Liver (tissue), 8 donors: ENCODE measurements at regions not wholly inside any gene's neighbourhood (a gene's known extent, or its start where the extent isn't known, plus 50 kb on each side); places are given as distances from the start of the nearest gene placed in this dataset.

Source experiments
- DNase-seq: peaks from one replicate; pipeline ENCODE4 v3.0.0-alpha.2; 2017; ENCODE audit warnings: low spot score
- H3K27ac ChIP-seq, 2 donors: one replicate each; pipeline ENCODE4 v1.7.0; 2013; ENCODE audit warnings: inconsistent platforms in 2 of 2, low read length in 2 of 2, control low read depth in 1 of 2, low read depth in 1 of 2, mild to moderate bottlenecking in 1 of 2
- H3K27me3 ChIP-seq, 4 donors: one replicate each; pipeline versions ENCODE4 v1.6.1 to v1.7.0; 2013; ENCODE audit warnings: low read length in 3 of 4, inconsistent platforms in 1 of 4, mild to moderate bottlenecking in 1 of 4, moderate library complexity in 1 of 4; ENCODE audit not compliant: control insufficient read depth in 4 of 4, insufficient read depth in 4 of 4
- H3K36me3 ChIP-seq, 4 donors: one replicate each; pipeline versions ENCODE4 v1.6.1 to v1.7.0; 2013; ENCODE audit warnings: low read length in 3 of 4, mild to moderate bottlenecking in 3 of 4, low read depth in 1 of 4, moderate library complexity in 1 of 4; ENCODE audit not compliant: control insufficient read depth in 4 of 4, insufficient read depth in 3 of 4
- H3K4me1 ChIP-seq, 4 donors: one replicate each; pipeline versions ENCODE4 v1.6.1 to v1.7.0; 2013; ENCODE audit warnings: low read length in 3 of 4, mild to moderate bottlenecking in 3 of 4, moderate library complexity in 1 of 4; ENCODE audit not compliant: control insufficient read depth in 4 of 4, insufficient read depth in 4 of 4
- H3K4me3 ChIP-seq, 3 donors: one replicate each; pipeline versions ENCODE4 v1.6.1 to v1.7.0; 2013; ENCODE audit warnings: low read length in 3 of 3, control low read depth in 1 of 3, low read depth in 1 of 3, mild to moderate bottlenecking in 1 of 3
- H3K9ac ChIP-seq, 2 donors: one replicate each; pipeline ENCODE4 v1.7.0; 2013; ENCODE audit warnings: low read length in 2 of 2, mild to moderate bottlenecking in 2 of 2, moderate library complexity in 2 of 2, control low read depth in 1 of 2, low read depth in 1 of 2
- H3K9me3 ChIP-seq, 4 donors: one replicate each; pipeline versions ENCODE4 v1.6.1 to v1.7.0; 2013; ENCODE audit warnings: low read length in 3 of 4; ENCODE audit not compliant: control insufficient read depth in 4 of 4
- ATF3 ChIP-seq: IDR thresholded peaks from 2 replicates; pipeline ENCODE4 v1.6.1; 2016; ENCODE audit warnings: antibody characterized with exemption
- CTCF ChIP-seq: fragments of 150-350 bp; IDR thresholded peaks from 2 replicates; pipeline ENCODE4 v1.5.1; 2017; ENCODE audit warnings: improper control_type of control experiment, low read depth, low read length; ENCODE audit not compliant: missing input control
- EGR1 ChIP-seq, 2 donors: IDR thresholded peaks; 2 replicates each; pipeline ENCODE4 v1.6.1; 2016 to 2018; ENCODE audit warnings: antibody characterized with exemption in 2 of 2, low read depth in 2 of 2
- FOXA1 ChIP-seq: IDR thresholded peaks from 2 replicates; pipeline ENCODE4 v1.6.1; 2016; ENCODE audit warnings: antibody characterized with exemption
- FOXA2 ChIP-seq: IDR thresholded peaks from 2 replicates; pipeline ENCODE4 v1.6.1; 2016; ENCODE audit warnings: antibody characterized with exemption
- GABPA ChIP-seq, 2 donors: IDR thresholded peaks in 1 of 2; conservative IDR thresholded peaks in 1 of 2; 2 replicates each; pipeline ENCODE4 v1.6.1; 2016; ENCODE audit warnings: antibody characterized with exemption in 2 of 2, mild to moderate bottlenecking in 1 of 2, moderate library complexity in 1 of 2
- HNF4A ChIP-seq, 2 donors: conservative IDR thresholded peaks; 2 replicates each; pipeline ENCODE4 v1.6.1; 2016; ENCODE audit warnings: antibody characterized with exemption in 2 of 2, mild to moderate bottlenecking in 2 of 2
- HNF4G ChIP-seq: IDR thresholded peaks from 2 replicates; pipeline ENCODE4 v1.6.1; 2016; ENCODE audit warnings: antibody characterized with exemption
- JUND ChIP-seq, 2 donors: IDR thresholded peaks; 2 replicates each; pipeline ENCODE4 v1.6.1; 2016; ENCODE audit warnings: antibody characterized with exemption in 2 of 2
- MAX ChIP-seq: IDR thresholded peaks from 2 replicates; pipeline ENCODE4 v1.6.1; 2016; ENCODE audit warnings: antibody characterized with exemption
- NR2F2 ChIP-seq: IDR thresholded peaks from 2 replicates; pipeline ENCODE4 v1.6.1; 2016; ENCODE audit warnings: antibody characterized with exemption
- RAD21 ChIP-seq, 2 donors: IDR thresholded peaks; 2 replicates each; pipeline ENCODE4 v1.6.1; 2016; ENCODE audit warnings: antibody characterized with exemption in 2 of 2, mild to moderate bottlenecking in 2 of 2
- REST ChIP-seq: IDR thresholded peaks from 2 replicates; pipeline ENCODE4 v1.6.1; 2016; ENCODE audit warnings: antibody characterized with exemption, mild to moderate bottlenecking
- RXRA ChIP-seq, 2 donors: IDR thresholded peaks; 2 replicates each; pipeline ENCODE4 v1.6.1; 2017 to 2018; ENCODE audit warnings: antibody characterized with exemption in 2 of 2, mild to moderate bottlenecking in 1 of 2
- SP1 ChIP-seq: IDR thresholded peaks from 2 replicates; pipeline ENCODE4 v1.6.1; 2018; ENCODE audit warnings: antibody characterized with exemption, mild to moderate bottlenecking
- TAF1 ChIP-seq: conservative IDR thresholded peaks from 2 replicates; pipeline ENCODE4 v1.6.1; 2016; ENCODE audit warnings: antibody characterized with exemption, mild to moderate bottlenecking
- YY1 ChIP-seq: IDR thresholded peaks from 2 replicates; pipeline ENCODE4 v1.6.1; 2016; ENCODE audit warnings: antibody characterized with exemption, mild to moderate bottlenecking
- ZBTB33 ChIP-seq: IDR thresholded peaks from 2 replicates; pipeline ENCODE4 v1.6.1; 2016; ENCODE audit warnings: antibody characterized with exemption
- WGBS: extraction: QIAGEN DNeasy Blood & Tissue Kit; methylation state at CpG from one replicate; pipeline ENCODE4 v1.1.7; 2013; 5-methylcytosine and 5-hydroxymethylcytosine counted together
- donor health status: healthy.
- donor health status: healthy.
- donor health status: healthy.
- donor health status: healthy.
- donor health status: healthy.

- peaks cover 0 to 3% (median 0%) of the 10 kb centered on the region in 4 donors for H3K27me3 ChIP-seq
- no peaks in the 10 kb centered on the region for H3K9me3 ChIP-seq
- no peak overlapping the region for H3K9ac ChIP-seq
- peaks cover 0 to 3% (median 1%) of the 10 kb centered on the region in 4 donors for H3K4me1 ChIP-seq
- H3K36me3 ChIP-seq: no peaks in the 10 kb centered on the region
- H3K27ac ChIP-seq: no peak overlapping the region
- H3K4me3 ChIP-seq: no peak overlapping the region
- TF ChIP-seq HNF4A (conservative IDR thresholded peaks at IDR 0.05) (no peak), JUND (IDR thresholded peaks at IDR 0.05) (no peak), REST (no peak), FOXA2 (no peak), ATF3 (no peak), FOXA1 (no peak), GABPA (IDR thresholded peaks at IDR 0.05 in 1 of 2, conservative IDR thresholded peaks at IDR 0.05 in 1 of 2) (no peak)
- 76% methylated on average over 3 of the region's 3 CpGs for WGBS
- no peak for DNase-seq
Observed at GRCh38 chr11:23542816-23543215, 682.5 kb upstream of the CCDC179 start.

- no peak overlapping the region for H3K4me3 ChIP-seq
- no peak for TF ChIP-seq HNF4A (conservative IDR thresholded peaks at IDR 0.05)
- no peak for TF ChIP-seq YY1
- TF ChIP-seq GABPA (IDR thresholded peaks at IDR 0.05 in 1 of 2, conservative IDR thresholded peaks at IDR 0.05 in 1 of 2): no peak
- no peak for TF ChIP-seq HNF4G
- TF ChIP-seq REST: no peak
- no peak for TF ChIP-seq FOXA1
- TF ChIP-seq RAD21 (IDR thresholded peaks at IDR 0.05): no peak
- no peak for TF ChIP-seq NR2F2
- no peak for TF ChIP-seq ZBTB33
- TF ChIP-seq ATF3: no peak
- TF ChIP-seq EGR1 (IDR thresholded peaks at IDR 0.05; ENCODE audit: low read depth in 2 of 2): no peak
- no peak for TF ChIP-seq FOXA2
- TF ChIP-seq CTCF: no peak
- no peak for TF ChIP-seq SP1
- no peak for TF ChIP-seq MAX
- no peak for TF ChIP-seq TAF1
- TF ChIP-seq RXRA (IDR thresholded peaks at IDR 0.05): no peak
- no peak for TF ChIP-seq JUND (IDR thresholded peaks at IDR 0.05)
- H3K36me3 ChIP-seq: no peaks in the 10 kb centered on the region
- H3K9me3 ChIP-seq: no peaks in the 10 kb centered on the region
- peaks cover 0 to 3% (median 1%) of the 10 kb centered on the region in 4 donors for H3K4me1 ChIP-seq
- no peak overlapping the region for H3K9ac ChIP-seq
- no peak overlapping the region for H3K27ac ChIP-seq
- WGBS: 59% methylated on average over 3 of the region's 3 CpGs
- no peak for DNase-seq
- peaks cover 0 to 5% (median 0%) of the 10 kb centered on the region in 4 donors for H3K27me3 ChIP-seq
Observed at GRCh38 chr11:23543651-23544222, 683.5 kb upstream of the CCDC179 start.
